Motor neuron (in vitro differentiated cells): ENCODE measurements at regions not wholly inside any gene's neighbourhood (a gene's known extent, or its start where the extent isn't known, plus 50 kb on each side); places are given as distances from the start of the nearest gene placed in this dataset.
A peak's percentile ranks its signal among the peaks of the same experiment; 100 is the strongest.

ENCODE experiments used
- ATAC-seq, 8 experiments: fragments of 200-7000 bp; cut with Tn5 transposase; replicated peaks in 6 of 8; 2 replicates each; pipeline ENCODE4 v1.8.0; 2021; ENCODE audit warnings: mild to moderate bottlenecking in 8 of 8, moderate library complexity in 8 of 8
- H3K27ac ChIP-seq, 2 donors: fragments of 250-450 bp; sonication (Bioruptor Pico); 2 replicates each; pipeline ENCODE4 v1.9.0; 2021; ENCODE audit warnings: antibody characterized with exemption in 2 of 2, mild to moderate bottlenecking in 2 of 2, moderate library complexity in 1 of 2
- H3K4me1 ChIP-seq, 2 donors: fragments of 250-450 bp; sonication (Bioruptor Pico); replicated peaks in 1 of 2; 2 replicates each; pipeline ENCODE4 v1.6.1; 2021; ENCODE audit warnings: antibody characterized with exemption in 2 of 2, mild to moderate bottlenecking in 2 of 2, moderate library complexity in 1 of 2
- H3K4me3 ChIP-seq, 5 donors: fragments of 250-450 bp; sonication (Bioruptor Pico); 2 replicates each; pipeline ENCODE4 v1.9.0; 2021; ENCODE audit warnings: antibody characterized with exemption in 5 of 5, mild to moderate bottlenecking in 5 of 5, moderate library complexity in 4 of 5
- WGBS, 10 experiments: fragments of 450-650 bp; shearing (Covaris generic); methylation state at CpG; one replicate each; pipeline ENCODE4 v1.0.0; 2022; 5-methylcytosine and 5-hydroxymethylcytosine counted together
- in situ Hi-C, 9 experiments: fragments of 400-800 bp; cut with MboI; loops; one replicate each; pipeline ENCODE4 v1.15.0; 2021; ENCODE audit warnings: low sequenced_read_pairs in 9 of 9, low pct_unique_long_range_greater_than_20kb in 2 of 9; ENCODE audit not compliant: unreplicated experiment in 9 of 9

GRCh38 chr10:120960725-120961124 lies 109.6 kb downstream of the WDR11 start:
- in situ Hi-C loops = loop anchor here in 4 of 9 experiments (25.0 kb wide), 3 partner anchors 352 to 752 kb away; no protein-coding TSS in a partner anchor
- peak in 1 of 8 experiments; percentile 23 for ATAC-seq
- Histone ChIP-seq H3K27ac (no peak overlapping the region), H3K4me1 (peaks cover 10 to 13% of the 10 kb centered on the region in 2 donors), H3K4me3 (no peak overlapping the region)
- 54 to 97% (median 92%) methylated on average over 1 to 7 of the region's 7 CpGs for WGBS, 10 experiments

GRCh38 chr10:120961795-120962755 lies 110.9 kb downstream of the WDR11 start:
- 12 to 93% (median 84%) methylated on average over 2 to 12 of the region's 17 CpGs for WGBS, 10 experiments
- Histone ChIP-seq H3K4me3 (no peak overlapping the region), H3K27ac (no peak overlapping the region), H3K4me1 (peaks cover 14 to 21% of the 10 kb centered on the region in 2 donors)
- in situ Hi-C loops = loop anchor here in 4 of 9 experiments (25.0 kb wide), 3 partner anchors 350 to 750 kb away; no protein-coding TSS in a partner anchor
- no peak for ATAC-seq

GRCh38 chr10:120962756-120963593 lies 111.8 kb downstream of the WDR11 start:
- WGBS, 10 experiments = 7 to 53% (median 21%) methylated on average over 3 to 6 of the region's 23 CpGs; no CpG with 5 or more reads in 4 of the 10 experiments
- ATAC-seq = peak in 5 of 8 experiments; percentile 92 to 95 (median 94)
- no peak overlapping the region for H3K4me3 ChIP-seq
- H3K27ac ChIP-seq = peak overlapping the region in 1 of 2 donors; percentile 4
- in situ Hi-C loops = loop anchor here in 4 of 9 experiments (25.0 kb wide), 3 partner anchors 349 to 749 kb away; no protein-coding TSS in a partner anchor
- H3K4me1 ChIP-seq = peaks cover 14 to 21% of the 10 kb centered on the region in 2 donors

GRCh38 chr10:120963594-120964220 lies 112.5 kb downstream of the WDR11 start:
- Histone ChIP-seq H3K27ac (no peak overlapping the region), H3K4me1 (peaks cover 14 to 21% of the 10 kb centered on the region in 2 donors), H3K4me3 (no peak overlapping the region)
- 50 to 100% (median 72%) methylated on average over 1 to 4 of the region's 5 CpGs; no CpG with 5 or more reads in 4 of the 10 experiments for WGBS, 10 experiments
- in situ Hi-C loops = loop anchor here in 4 of 9 experiments (25.0 kb wide), 3 partner anchors 349 to 749 kb away; no protein-coding TSS in a partner anchor
- peak in 5 of 8 experiments; percentile 14 to 47 (median 38) for ATAC-seq

GRCh38 chr10:120966657-120967045 lies 115.5 kb downstream of the WDR11 start:
- no peak overlapping the region for H3K4me3 ChIP-seq
- 40 to 98% (median 83%) methylated on average over 1 to 5 of the region's 6 CpGs; no CpG with 5 or more reads in 4 of the 10 experiments for WGBS, 10 experiments
- in situ Hi-C loops = loop anchor here in 4 of 9 experiments (25.0 kb wide), 3 partner anchors 346 to 746 kb away; no protein-coding TSS in a partner anchor
- H3K27ac ChIP-seq = no peak overlapping the region
- ATAC-seq = no peak
- peaks cover 14 to 23% of the 10 kb centered on the region in 2 donors for H3K4me1 ChIP-seq

GRCh38 chr10:120969219-120969645 lies 118.1 kb downstream of the WDR11 start:
- Histone ChIP-seq H3K4me3 (no peak overlapping the region), H3K4me1 (peaks cover 4 to 12% of the 10 kb centered on the region in 2 donors), H3K27ac (no peak overlapping the region)
- 11 to 100% (median 89%) methylated on average over 2 to 5 of the region's 5 CpGs; no CpG with 5 or more reads in 1 of the 10 experiments for WGBS, 10 experiments
- no peak for ATAC-seq
- in situ Hi-C loops = loop anchor here in 4 of 9 experiments (25.0 kb wide), 3 partner anchors 343 to 743 kb away; no protein-coding TSS in a partner anchor

GRCh38 chr10:120970595-120971529 lies 119.7 kb downstream of the WDR11 start:
- no peak for ATAC-seq
- no peak overlapping the region for H3K27ac ChIP-seq
- 0 to 90% (median 70%) methylated on average over 2 to 7 of the region's 9 CpGs; no CpG with 5 or more reads in 1 of the 10 experiments for WGBS, 10 experiments
- H3K4me3 ChIP-seq = no peak overlapping the region
- peaks cover 4 to 9% of the 10 kb centered on the region in 2 donors for H3K4me1 ChIP-seq
- in situ Hi-C loops = loop anchor here in 4 of 9 experiments (25.0 kb wide), 3 partner anchors 341 to 741 kb away; no protein-coding TSS in a partner anchor

- ATAC-seq = no peak
- in situ Hi-C loops = loop anchor here in 4 of 9 experiments (25.0 kb wide), 3 partner anchors 341 to 741 kb away; no protein-coding TSS in a partner anchor
- Histone ChIP-seq H3K4me1 (peaks cover 0 to 2% of the 10 kb centered on the region in 2 donors), H3K4me3 (no peak overlapping the region), H3K27ac (no peak overlapping the region)
- WGBS, 10 experiments = 0 to 88% (median 40%) methylated on average over 1 to 2 of the region's 2 CpGs; no CpG with 5 or more reads in 4 of the 10 experiments
Measured at GRCh38 chr10:120971671-120972070, 120.5 kb downstream of the WDR11 start.

- 4 to 91% (median 76%) methylated on average over 2 of the region's 2 CpGs; no CpG with 5 or more reads in 1 of the 10 experiments for WGBS, 10 experiments
- ATAC-seq = no peak
- Histone ChIP-seq H3K4me3 (no peak overlapping the region), H3K4me1 (peaks cover 0 to 2% of the 10 kb centered on the region in 2 donors), H3K27ac (no peak overlapping the region)
- in situ Hi-C loops = loop anchor here in 4 of 9 experiments (25.0 kb wide), 3 partner anchors 340 to 740 kb away; no protein-coding TSS in a partner anchor
Measured at GRCh38 chr10:120972259-120972658, 121.1 kb downstream of the WDR11 start.

- in situ Hi-C loops = no loop called here
- Histone ChIP-seq H3K4me3 (no peak overlapping the region), H3K27ac (no peak overlapping the region), H3K4me1 (peaks cover 18 to 22% of the 10 kb centered on the region in 2 donors)
- ATAC-seq = no peak
- WGBS, 10 experiments = 19 to 100% (median 86%) methylated on average over 1 to 4 of the region's 4 CpGs; no CpG with 5 or more reads in 1 of the 10 experiments
Measured at GRCh38 chr10:120975072-120975867, 124.1 kb downstream of the WDR11 start.
